HL-60 (cell line): ENCODE measurements at regions not wholly inside any gene's neighbourhood (a gene's known extent, or its start where the extent isn't known, plus 50 kb on each side); places are given as distances from the start of the nearest gene placed in this dataset.
A peak's percentile ranks its signal among the peaks of the same experiment; 100 is the strongest.

ENCODE experiments used
- DNase-seq, 2 experiments: peaks; one replicate each; pipeline ENCODE4 v3.0.0-alpha.2; 2010 to 2020; ENCODE audit warnings: low read depth in 1 of 2, low spot score in 1 of 2
- H3K27ac ChIP-seq: fragments of 250-450 bp; sonication (Bioruptor Pico); replicated peaks from 2 replicates; pipeline ENCODE4 v1.5.1; 2020; ENCODE audit warnings: mild to moderate bottlenecking, moderate library complexity
- H3K27me3 ChIP-seq: fragments of 250-450 bp; sonication (Bioruptor Pico); 2 replicates; pipeline ENCODE4 v1.5.1; 2021; ENCODE audit warnings: mild to moderate bottlenecking, moderate library complexity; ENCODE audit not compliant: insufficient read depth, poor library complexity, severe bottlenecking
- H3K4me3 ChIP-seq: replicated peaks from 2 replicates; pipeline ENCODE4 v1.5.1; 2011; ENCODE audit warnings: mild to moderate bottlenecking, control low read depth, low read length; ENCODE audit not compliant: insufficient read depth
- GABPA ChIP-seq: IDR thresholded peaks from 2 replicates; pipeline ENCODE4 v1.6.1; 2012; ENCODE audit warnings: low read depth
- POLR2AphosphoS5 ChIP-seq: IDR thresholded peaks from 2 replicates; pipeline ENCODE4 v1.6.1; 2012; ENCODE audit warnings: low read depth
- SPI1 ChIP-seq: IDR thresholded peaks from 2 replicates; pipeline ENCODE4 v1.6.1; 2012; ENCODE audit warnings: low read depth, mild to moderate bottlenecking, borderline replicate concordance
- TF ChIP-seq, protein P1 (sequence below): IDR thresholded peaks from one replicate; pipeline ENCODE4 v1.5.1; 2011; ENCODE audit warnings: low read length, control low read depth, inconsistent platforms; ENCODE audit not compliant: insufficient read depth
- TF ChIP-seq, protein P2 (sequence below): IDR thresholded peaks from 2 replicates; pipeline ENCODE4 v1.6.1; 2012; ENCODE audit warnings: low read depth; ENCODE audit not compliant: insufficient replicate concordance

DNA sequence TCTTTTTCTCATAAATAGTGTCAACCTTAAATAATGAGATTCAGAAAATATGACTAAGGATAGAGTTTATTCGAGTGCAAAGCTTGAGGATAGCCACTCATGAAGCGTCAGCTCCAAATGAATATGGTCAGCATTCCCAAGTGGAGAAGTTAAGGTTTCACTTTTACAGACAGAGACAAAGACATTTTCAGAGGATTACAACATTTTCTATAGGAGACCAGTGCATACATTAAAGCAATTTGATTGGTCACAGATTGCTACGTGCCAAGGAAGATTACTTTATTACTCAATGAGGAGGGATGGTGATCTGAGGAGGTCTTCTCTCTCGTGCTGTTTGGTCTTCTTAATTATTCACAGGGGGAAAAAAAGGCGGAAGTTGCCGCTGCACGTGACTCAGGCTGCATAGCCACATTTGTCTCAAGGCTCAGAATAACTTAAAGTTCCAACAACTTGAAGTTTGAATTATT lies 60.1 kb upstream of the SPATA31C2 start:
- no peak overlapping the region for H3K27ac ChIP-seq
- DNase-seq = peak in 1 of 2 experiments; percentile 19
- no peaks in the 10 kb centered on the region for H3K27me3 ChIP-seq
- no peak overlapping the region for H3K4me3 ChIP-seq
- TF ChIP-seq, protein P1, sequence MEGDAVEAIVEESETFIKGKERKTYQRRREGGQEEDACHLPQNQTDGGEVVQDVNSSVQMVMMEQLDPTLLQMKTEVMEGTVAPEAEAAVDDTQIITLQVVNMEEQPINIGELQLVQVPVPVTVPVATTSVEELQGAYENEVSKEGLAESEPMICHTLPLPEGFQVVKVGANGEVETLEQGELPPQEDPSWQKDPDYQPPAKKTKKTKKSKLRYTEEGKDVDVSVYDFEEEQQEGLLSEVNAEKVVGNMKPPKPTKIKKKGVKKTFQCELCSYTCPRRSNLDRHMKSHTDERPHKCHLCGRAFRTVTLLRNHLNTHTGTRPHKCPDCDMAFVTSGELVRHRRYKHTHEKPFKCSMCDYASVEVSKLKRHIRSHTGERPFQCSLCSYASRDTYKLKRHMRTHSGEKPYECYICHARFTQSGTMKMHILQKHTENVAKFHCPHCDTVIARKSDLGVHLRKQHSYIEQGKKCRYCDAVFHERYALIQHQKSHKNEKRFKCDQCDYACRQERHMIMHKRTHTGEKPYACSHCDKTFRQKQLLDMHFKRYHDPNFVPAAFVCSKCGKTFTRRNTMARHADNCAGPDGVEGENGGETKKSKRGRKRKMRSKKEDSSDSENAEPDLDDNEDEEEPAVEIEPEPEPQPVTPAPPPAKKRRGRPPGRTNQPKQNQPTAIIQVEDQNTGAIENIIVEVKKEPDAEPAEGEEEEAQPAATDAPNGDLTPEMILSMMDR = no peak
- TF ChIP-seq, protein P2, sequence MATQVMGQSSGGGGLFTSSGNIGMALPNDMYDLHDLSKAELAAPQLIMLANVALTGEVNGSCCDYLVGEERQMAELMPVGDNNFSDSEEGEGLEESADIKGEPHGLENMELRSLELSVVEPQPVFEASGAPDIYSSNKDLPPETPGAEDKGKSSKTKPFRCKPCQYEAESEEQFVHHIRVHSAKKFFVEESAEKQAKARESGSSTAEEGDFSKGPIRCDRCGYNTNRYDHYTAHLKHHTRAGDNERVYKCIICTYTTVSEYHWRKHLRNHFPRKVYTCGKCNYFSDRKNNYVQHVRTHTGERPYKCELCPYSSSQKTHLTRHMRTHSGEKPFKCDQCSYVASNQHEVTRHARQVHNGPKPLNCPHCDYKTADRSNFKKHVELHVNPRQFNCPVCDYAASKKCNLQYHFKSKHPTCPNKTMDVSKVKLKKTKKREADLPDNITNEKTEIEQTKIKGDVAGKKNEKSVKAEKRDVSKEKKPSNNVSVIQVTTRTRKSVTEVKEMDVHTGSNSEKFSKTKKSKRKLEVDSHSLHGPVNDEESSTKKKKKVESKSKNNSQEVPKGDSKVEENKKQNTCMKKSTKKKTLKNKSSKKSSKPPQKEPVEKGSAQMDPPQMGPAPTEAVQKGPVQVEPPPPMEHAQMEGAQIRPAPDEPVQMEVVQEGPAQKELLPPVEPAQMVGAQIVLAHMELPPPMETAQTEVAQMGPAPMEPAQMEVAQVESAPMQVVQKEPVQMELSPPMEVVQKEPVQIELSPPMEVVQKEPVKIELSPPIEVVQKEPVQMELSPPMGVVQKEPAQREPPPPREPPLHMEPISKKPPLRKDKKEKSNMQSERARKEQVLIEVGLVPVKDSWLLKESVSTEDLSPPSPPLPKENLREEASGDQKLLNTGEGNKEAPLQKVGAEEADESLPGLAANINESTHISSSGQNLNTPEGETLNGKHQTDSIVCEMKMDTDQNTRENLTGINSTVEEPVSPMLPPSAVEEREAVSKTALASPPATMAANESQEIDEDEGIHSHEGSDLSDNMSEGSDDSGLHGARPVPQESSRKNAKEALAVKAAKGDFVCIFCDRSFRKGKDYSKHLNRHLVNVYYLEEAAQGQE = no peak
- TF ChIP-seq GABPA (no peak), SPI1 (no peak), POLR2AphosphoS5 (no peak)

GRCh38 chr9:88197781-88198340 lies 59.6 kb upstream of the SPATA31C2 start:
- Histone ChIP-seq H3K27ac (no peak overlapping the region), H3K27me3 (no peaks in the 10 kb centered on the region), H3K4me3 (no peak overlapping the region)
- DNase-seq = no peak
- TF ChIP-seq POLR2AphosphoS5 (no peak), GABPA (no peak), SPI1 (no peak)
- TF ChIP-seq, protein P1 = no peak
- TF ChIP-seq, protein P2 = no peak

DNA sequence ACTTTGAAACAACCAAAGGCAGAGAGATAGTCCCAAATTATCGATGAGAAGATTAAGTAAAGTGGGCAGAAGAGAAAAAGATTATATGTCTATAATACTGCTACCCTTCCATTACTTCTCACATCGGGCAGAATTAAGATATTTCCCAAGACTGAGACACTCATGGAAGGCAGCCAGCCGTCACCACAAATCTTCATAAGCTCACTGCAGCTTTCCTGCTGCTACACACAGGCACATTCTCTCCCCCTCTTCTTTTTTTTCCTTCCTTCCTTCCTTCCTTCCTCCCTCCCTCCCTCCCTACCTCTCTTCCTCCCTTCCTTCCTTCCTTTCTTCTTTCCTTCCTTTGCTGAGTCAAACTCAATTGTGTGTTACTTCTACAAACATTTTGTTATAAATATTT lies 58.7 kb upstream of the SPATA31C2 start:
- H3K27ac ChIP-seq = no peak overlapping the region
- no peak for DNase-seq
- TF ChIP-seq SPI1 (no peak), GABPA (no peak), POLR2AphosphoS5 (no peak)
- TF ChIP-seq, protein P2 = no peak
- TF ChIP-seq, protein P1 = no peak

More for the DNA sequence above, 58.7 kb upstream of the SPATA31C2 start:
- Histone ChIP-seq H3K4me3 (no peak overlapping the region), H3K27me3 (no peaks in the 10 kb centered on the region)
